Panc1 (cell line): ENCODE measurements at regions not wholly inside any gene's neighbourhood (a gene's known extent, or its start where the extent isn't known, plus 50 kb on each side); places are given as distances from the start of the nearest gene placed in this dataset.

Experiments used
- ATAC-seq: fragments of 200-7000 bp; cut with Tn5 transposase; 2 replicates; pipeline ENCODE4 v1.9.1; 2020; ENCODE audit warnings: mild to moderate bottlenecking, moderate library complexity
- BruUV-seq: library from RNA; stranded (reverse); fragments of 400-500 nt; replicated peaks from 2 replicates; lab custom pipeline; 2021; lab: Mats Ljungman, UMichigan
- CTCF ChIA-PET: fragments of 300-600 bp; sonication (Branson Sonifier 250); formaldehyde crosslinking; loops from one replicate; lab custom pipeline; 2022; ENCODE audit warnings: antibody characterized with exemption; lab: Charles Lee
- POLR2A ChIA-PET: fragments of 300-600 bp; sonication (Branson Sonifier 250); formaldehyde crosslinking; loops from one replicate; lab custom pipeline; 2022; ENCODE audit warnings: antibody characterized with exemption; lab: Charles Lee
- DNase-seq: peaks from one replicate; pipeline ENCODE4 v3.0.0-alpha.2; 2010; ENCODE audit warnings: low read depth, low spot score
- H3K27ac ChIP-seq: 2 replicates; pipeline ENCODE4 v1.5.1; 2011; ENCODE audit warnings: mild to moderate bottlenecking, low read length, inconsistent platforms
- H3K27me3 ChIP-seq: fragments of 200-500 bp; sonication (Bioruptor generic); 2 replicates; pipeline ENCODE4 v1.6.0; 2014; ENCODE audit warnings: low read length, inconsistent platforms; ENCODE audit not compliant: control insufficient read depth, insufficient read depth
- H3K36me3 ChIP-seq: fragments of 200-500 bp; sonication (Bioruptor generic); 2 replicates; pipeline ENCODE4 v1.5.1; 2014; ENCODE audit warnings: inconsistent platforms, mild to moderate bottlenecking, low read length, moderate library complexity; ENCODE audit not compliant: control insufficient read depth, insufficient read depth
- H3K4me1 ChIP-seq: 2 replicates; pipeline ENCODE4 v1.5.1; 2011; ENCODE audit warnings: inconsistent platforms, mild to moderate bottlenecking, low read length, moderate library complexity; ENCODE audit not compliant: control insufficient read depth, insufficient read depth
- H3K4me3 ChIP-seq, 2 experiments: 2 replicates each; pipeline ENCODE4 v1.5.1; 2011 to 2012; ENCODE audit warnings: low read depth in 2 of 2, low read length in 2 of 2, mild to moderate bottlenecking in 2 of 2, inconsistent platforms in 1 of 2, moderate library complexity in 1 of 2
- H3K9me3 ChIP-seq: fragments of 200-500 bp; sonication (Bioruptor generic); 2 replicates; pipeline ENCODE4 v1.5.1; 2014; ENCODE audit warnings: low read depth, mild to moderate bottlenecking, inconsistent platforms, low read length, moderate library complexity; ENCODE audit not compliant: control insufficient read depth, insufficient read depth
- POLR2AphosphoS5 ChIP-seq: IDR thresholded peaks from 2 replicates; pipeline ENCODE4 v1.6.1; 2012; ENCODE audit warnings: mild to moderate bottlenecking, low read depth, low read length, moderate library complexity
- REST ChIP-seq, 2 experiments: IDR thresholded peaks; 2 replicates each; pipeline ENCODE4 v1.6.1; 2011 to 2012; ENCODE audit warnings: low read depth in 2 of 2, control low read depth in 1 of 2, low read length in 1 of 2, mild to moderate bottlenecking in 1 of 2, moderate library complexity in 1 of 2; ENCODE audit not compliant: insufficient read depth in 1 of 2
- SIN3A ChIP-seq: IDR thresholded peaks from 2 replicates; pipeline ENCODE4 v1.6.1; 2012; ENCODE audit warnings: low read depth, mild to moderate bottlenecking, low read length, moderate library complexity, borderline replicate concordance; ENCODE audit not compliant: insufficient read depth
- TCF7L2 ChIP-seq: IDR thresholded peaks from 2 replicates; pipeline ENCODE4 v1.6.1; 2011; ENCODE audit warnings: mild to moderate bottlenecking, low read depth, low read length, inconsistent platforms
- in situ Hi-C: cut with HindIII; loops from 2 replicates; pipeline ENCODE4 v1.10.0; 2016; ENCODE audit warnings: low sequenced_read_pairs, low pct_unique_long_range_greater_than_20kb
- intact Hi-C: fragments of 100-400 bp; cut with micrococcal nuclease; formaldehyde crosslinking; loops from one replicate; pipeline ENCODE4 v1.10.0; 2022; ENCODE audit not compliant: unreplicated experiment
- TF ChIP-seq, protein P1 (sequence below): fragments of 450-650 bp; IDR thresholded peaks from 2 replicates; pipeline ENCODE4 v1.5.1; 2017; ENCODE audit warnings: mild to moderate bottlenecking

DNA sequence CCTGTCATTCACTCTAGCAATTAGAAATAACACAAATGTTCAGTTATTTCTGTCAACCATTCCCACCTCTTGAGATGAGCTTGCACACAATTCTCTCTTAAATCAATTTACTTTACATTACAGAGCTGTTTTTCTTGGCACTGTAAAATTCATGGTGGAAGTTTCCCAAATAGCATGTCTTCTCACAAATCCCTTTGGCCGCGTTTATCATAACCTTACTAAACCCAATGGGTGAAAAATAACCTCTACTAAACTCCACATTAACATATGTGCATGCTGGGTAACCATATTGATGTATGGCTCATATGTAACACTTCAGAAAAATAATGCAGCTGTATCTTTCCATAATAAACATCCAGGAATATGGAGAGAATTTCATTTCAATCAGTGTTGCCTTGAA lies 75.5 kb upstream of the SULT1C3 start:
- H3K27me3 ChIP-seq = no peaks in the 10 kb centered on the region; the same call in none of the 2 replicates
- H3K27ac ChIP-seq = no peak overlapping the region
- BruUV-seq = no TSS peak
- in situ Hi-C loops (no loop called here), intact Hi-C loops (no loop called here)
- no peaks in the 10 kb centered on the region for H3K36me3 ChIP-seq
- DNase-seq (no peak), ATAC-seq (no peak)
- TF ChIP-seq TCF7L2 = no peak
- no peak for TF ChIP-seq POLR2AphosphoS5
- H3K4me1 ChIP-seq = no peaks in the 10 kb centered on the region
- POLR2A ChIA-PET = no interaction called here
- CTCF ChIA-PET = no interaction called here
- H3K4me3 ChIP-seq = no peak overlapping the region
- no peaks in the 10 kb centered on the region for H3K9me3 ChIP-seq

DNA sequence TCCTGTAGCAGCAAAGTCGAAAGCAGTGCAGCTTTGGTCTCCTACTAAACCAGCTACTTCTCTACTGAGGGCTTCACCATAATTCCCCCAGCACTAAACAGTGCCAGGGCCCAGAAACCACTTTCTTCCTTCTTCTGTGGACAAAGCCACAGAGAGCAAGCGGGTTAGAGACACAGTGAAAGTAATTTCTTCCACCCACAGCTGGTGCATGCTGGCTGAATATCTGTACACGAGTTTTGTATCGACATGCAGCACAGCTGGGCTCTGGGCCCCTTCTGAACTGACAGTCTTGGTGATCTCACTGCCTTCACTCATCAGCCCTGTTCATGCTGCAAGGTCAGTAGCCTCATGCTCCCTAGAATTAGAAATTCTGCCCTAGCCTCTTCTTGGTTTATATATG lies 74.0 kb upstream of the SULT1C3 start:
- CTCF ChIA-PET = no interaction called here
- Histone ChIP-seq H3K4me3 (no peak overlapping the region), H3K27ac (no peak overlapping the region), H3K4me1 (no peaks in the 10 kb centered on the region), H3K9me3 (no peaks in the 10 kb centered on the region), H3K27me3 (no peaks in the 10 kb centered on the region; the same call in 1 of the 2 replicates), H3K36me3 (no peaks in the 10 kb centered on the region)
- in situ Hi-C loops = no loop called here
- POLR2A ChIA-PET = no interaction called here
- no peak for TF ChIP-seq POLR2AphosphoS5
- no peak for TF ChIP-seq TCF7L2
- TF ChIP-seq SIN3A = no peak
- no peak for TF ChIP-seq REST (IDR thresholded peaks at IDR 0.05; ENCODE audit: insufficient read depth in 1 of 2, low read depth in 2 of 2, low read length in 1 of 2)
- TF ChIP-seq, protein P1, sequence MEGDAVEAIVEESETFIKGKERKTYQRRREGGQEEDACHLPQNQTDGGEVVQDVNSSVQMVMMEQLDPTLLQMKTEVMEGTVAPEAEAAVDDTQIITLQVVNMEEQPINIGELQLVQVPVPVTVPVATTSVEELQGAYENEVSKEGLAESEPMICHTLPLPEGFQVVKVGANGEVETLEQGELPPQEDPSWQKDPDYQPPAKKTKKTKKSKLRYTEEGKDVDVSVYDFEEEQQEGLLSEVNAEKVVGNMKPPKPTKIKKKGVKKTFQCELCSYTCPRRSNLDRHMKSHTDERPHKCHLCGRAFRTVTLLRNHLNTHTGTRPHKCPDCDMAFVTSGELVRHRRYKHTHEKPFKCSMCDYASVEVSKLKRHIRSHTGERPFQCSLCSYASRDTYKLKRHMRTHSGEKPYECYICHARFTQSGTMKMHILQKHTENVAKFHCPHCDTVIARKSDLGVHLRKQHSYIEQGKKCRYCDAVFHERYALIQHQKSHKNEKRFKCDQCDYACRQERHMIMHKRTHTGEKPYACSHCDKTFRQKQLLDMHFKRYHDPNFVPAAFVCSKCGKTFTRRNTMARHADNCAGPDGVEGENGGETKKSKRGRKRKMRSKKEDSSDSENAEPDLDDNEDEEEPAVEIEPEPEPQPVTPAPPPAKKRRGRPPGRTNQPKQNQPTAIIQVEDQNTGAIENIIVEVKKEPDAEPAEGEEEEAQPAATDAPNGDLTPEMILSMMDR = no peak
- intact Hi-C loops = no loop called here
- ATAC-seq (no peak), DNase-seq (no peak)
- no TSS peak for BruUV-seq

- no peaks in the 10 kb centered on the region for H3K9me3 ChIP-seq
- H3K4me3 ChIP-seq = no peak overlapping the region
- DNase-seq (no peak), ATAC-seq (no peak)
- H3K27ac ChIP-seq = no peak overlapping the region
- ChIA-PET POLR2A (no interaction called here), CTCF (no interaction called here)
- no peaks in the 10 kb centered on the region for H3K36me3 ChIP-seq
- no peaks in the 10 kb centered on the region for H3K4me1 ChIP-seq
- in situ Hi-C loops = no loop called here
- intact Hi-C loops = no loop called here
- TF ChIP-seq POLR2AphosphoS5 (no peak), REST (IDR thresholded peaks at IDR 0.05; ENCODE audit: insufficient read depth in 1 of 2, low read depth in 2 of 2, low read length in 1 of 2) (no peak), SIN3A (no peak), TCF7L2 (no peak)
- TF ChIP-seq, protein P1 = no peak
- H3K27me3 ChIP-seq = no peaks in the 10 kb centered on the region; the same call in 1 of the 2 replicates
- no TSS peak for BruUV-seq
Observed at GRCh38 chr2:108167699-108168098, 72.1 kb upstream of the SULT1C3 start.
